Prostate gland (tissue), 2 donors: ENCODE measurements at regions not wholly inside any gene's neighbourhood (a gene's known extent, or its start where the extent isn't known, plus 50 kb on each side); places are given as distances from the start of the nearest gene placed in this dataset.

ENCODE experiments used
- POLR2A ChIP-seq: fragments of 450-650 bp; IDR thresholded peaks from one replicate; pipeline ENCODE4 v1.6.1; 2016; ENCODE audit warnings: antibody characterized with exemption, mild to moderate bottlenecking
- TF ChIP-seq, protein P1 (sequence below), 4 experiments: fragments of 200-600 bp in 2 of 4; fragments of 450-650 bp in 2 of 4; sonication (generic) in 2 of 4; IDR thresholded peaks; 1 replicate in 3 of 4; 2 replicates in 1 of 4; pipeline ENCODE4 v1.5.1; 2016 to 2019; ENCODE audit warnings: antibody characterized with exemption in 4 of 4, mild to moderate bottlenecking in 2 of 4, moderate library complexity in 2 of 4

GRCh38 chr10:121080281-121080891 is 229.2 kb downstream of the WDR11 start:
- TF ChIP-seq, protein P1, sequence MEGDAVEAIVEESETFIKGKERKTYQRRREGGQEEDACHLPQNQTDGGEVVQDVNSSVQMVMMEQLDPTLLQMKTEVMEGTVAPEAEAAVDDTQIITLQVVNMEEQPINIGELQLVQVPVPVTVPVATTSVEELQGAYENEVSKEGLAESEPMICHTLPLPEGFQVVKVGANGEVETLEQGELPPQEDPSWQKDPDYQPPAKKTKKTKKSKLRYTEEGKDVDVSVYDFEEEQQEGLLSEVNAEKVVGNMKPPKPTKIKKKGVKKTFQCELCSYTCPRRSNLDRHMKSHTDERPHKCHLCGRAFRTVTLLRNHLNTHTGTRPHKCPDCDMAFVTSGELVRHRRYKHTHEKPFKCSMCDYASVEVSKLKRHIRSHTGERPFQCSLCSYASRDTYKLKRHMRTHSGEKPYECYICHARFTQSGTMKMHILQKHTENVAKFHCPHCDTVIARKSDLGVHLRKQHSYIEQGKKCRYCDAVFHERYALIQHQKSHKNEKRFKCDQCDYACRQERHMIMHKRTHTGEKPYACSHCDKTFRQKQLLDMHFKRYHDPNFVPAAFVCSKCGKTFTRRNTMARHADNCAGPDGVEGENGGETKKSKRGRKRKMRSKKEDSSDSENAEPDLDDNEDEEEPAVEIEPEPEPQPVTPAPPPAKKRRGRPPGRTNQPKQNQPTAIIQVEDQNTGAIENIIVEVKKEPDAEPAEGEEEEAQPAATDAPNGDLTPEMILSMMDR (IDR thresholded peaks at IDR 0.05) = no peak
- no peak for TF ChIP-seq POLR2A
